ENCODE measurements at regions not wholly inside any gene's neighbourhood (a gene's known extent, or its start where the extent isn't known, plus 50 kb on each side); places are given as distances from the start of the nearest gene placed in this dataset.

- no peak for DNase-seq (ENCODE audit: low spot score)
Observed at GRCh38 chr1:115492019-115492595, 149.7 kb upstream of the VANGL1 start.

- no peak for DNase-seq (ENCODE audit: low spot score)
Observed at GRCh38 chr1:115491298-115492018, 150.3 kb upstream of the VANGL1 start.

GRCh38 chr1:115479055-115479482 lies 141.0 kb upstream of the NGF start:
- no peak for DNase-seq (ENCODE audit: low spot score)

DNA sequence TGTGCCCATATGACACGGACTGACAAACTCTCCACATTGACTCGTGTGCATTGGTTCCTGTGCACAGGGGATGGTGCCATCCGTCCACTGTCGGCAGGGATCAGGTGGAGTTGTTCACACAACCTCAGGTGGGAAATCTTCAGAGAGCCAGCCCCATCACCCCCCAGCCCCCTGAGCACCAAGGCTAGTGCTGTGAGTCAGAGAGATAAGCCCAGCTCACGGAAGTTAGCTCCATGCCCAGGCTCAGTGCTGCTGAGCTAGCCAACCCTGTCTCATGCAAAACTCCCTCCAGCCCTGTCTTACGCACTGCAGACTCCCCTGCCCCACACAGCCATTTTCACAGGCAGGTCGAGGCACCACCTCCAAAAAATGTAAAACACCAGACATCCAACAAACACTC lies 139.0 kb upstream of the NGF start:
- DNase-seq (ENCODE audit: low spot score), result no peak

- no peak for DNase-seq (ENCODE audit: low spot score)
Observed at GRCh38 chr1:115476616-115477015, 138.6 kb upstream of the NGF start.

GRCh38 chr1:115475901-115476300 lies 137.9 kb upstream of the NGF start:
- no peak for DNase-seq (ENCODE audit: low spot score)

GRCh38 chr1:115475252-115475651 lies 137.2 kb upstream of the NGF start:
- no peak for DNase-seq (ENCODE audit: low spot score)

DNA sequence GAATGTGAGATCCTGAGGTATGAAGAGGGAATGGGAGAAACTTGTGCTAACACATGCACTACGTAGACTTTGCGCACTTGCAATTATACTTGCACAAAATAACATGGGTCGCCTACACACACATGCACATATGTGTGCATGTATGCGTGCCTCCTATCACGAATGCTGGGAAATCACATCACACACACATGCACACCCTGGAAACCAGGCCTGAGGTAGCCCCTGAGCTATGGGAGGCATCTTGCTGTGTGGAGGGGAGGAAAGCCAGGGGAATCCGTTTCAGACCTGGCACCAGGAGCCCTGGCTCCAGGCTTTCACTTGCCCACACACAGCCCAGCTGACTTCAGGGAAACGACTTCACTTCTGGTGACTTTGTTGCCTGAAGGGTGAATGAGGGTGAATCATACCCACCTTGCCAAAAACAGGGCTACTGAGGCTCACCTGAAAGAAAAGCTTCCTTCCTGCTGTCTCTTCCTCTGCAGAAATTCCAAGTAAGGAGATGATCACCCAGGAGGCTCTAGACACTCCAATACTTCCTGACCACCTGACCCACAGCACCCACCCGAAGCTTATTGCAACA lies 136.0 kb upstream of the NGF start:
- no peak for DNase-seq (ENCODE audit: low spot score)

DNA sequence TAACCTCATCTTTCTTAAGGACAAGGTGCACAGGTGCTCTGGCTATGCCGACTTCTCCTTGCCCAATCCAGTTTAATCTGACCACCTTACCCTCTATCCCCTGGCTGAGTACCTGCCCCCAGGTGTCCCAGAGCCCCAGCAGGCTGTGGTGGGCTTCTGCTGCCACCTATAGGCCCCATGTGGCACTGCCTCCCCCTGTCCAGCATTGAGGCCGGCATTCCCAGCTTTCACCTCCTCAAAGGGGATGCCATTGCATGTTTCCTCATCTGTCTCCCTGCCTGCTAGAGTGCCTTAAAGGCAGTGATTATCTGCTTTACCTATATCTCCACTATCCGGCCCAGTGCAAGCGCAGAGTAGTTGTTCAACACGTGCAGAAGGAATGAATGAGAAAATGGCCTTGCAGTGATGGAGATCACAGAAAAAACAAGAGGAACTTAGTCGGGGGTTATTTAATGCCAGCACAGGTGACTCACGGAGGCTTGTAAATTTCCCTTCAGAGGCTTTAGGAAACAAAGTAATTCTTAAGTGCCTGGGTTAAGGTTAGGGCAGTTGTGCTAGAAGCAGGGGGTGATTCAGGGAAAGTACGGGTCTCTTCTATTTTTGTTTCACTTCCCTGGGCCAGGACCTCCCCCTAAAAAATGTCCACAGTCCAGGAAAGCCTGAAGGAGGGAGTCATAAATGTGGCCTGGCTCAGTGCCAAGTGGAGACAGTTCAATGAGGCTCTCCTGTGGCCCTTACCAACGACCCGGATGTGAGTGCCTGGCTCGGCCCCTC lies 131.8 kb upstream of the NGF start:
- DNase-seq (ENCODE audit: low spot score), result no peak

DNA sequence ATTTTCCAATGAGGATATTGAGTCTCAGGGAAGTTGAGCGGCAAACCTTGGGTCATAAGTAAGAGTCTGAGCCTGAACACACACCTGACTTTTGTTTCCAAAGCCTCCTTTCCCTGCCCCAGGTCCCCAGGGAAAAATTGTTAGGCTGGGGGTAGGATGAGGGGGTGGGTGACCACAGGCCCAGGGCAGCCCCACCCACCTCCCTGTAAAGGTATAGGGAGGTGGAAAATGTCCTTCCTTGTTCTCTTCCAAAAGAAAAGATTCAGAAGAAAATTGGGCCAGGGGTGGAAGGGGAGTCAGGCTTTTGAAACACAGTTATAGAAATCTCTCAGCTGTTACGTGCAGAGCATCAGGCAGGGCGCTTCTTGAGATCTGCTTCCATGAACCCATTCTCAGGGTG lies 129.7 kb upstream of the NGF start:
- no peak for DNase-seq (ENCODE audit: low spot score)

DNA sequence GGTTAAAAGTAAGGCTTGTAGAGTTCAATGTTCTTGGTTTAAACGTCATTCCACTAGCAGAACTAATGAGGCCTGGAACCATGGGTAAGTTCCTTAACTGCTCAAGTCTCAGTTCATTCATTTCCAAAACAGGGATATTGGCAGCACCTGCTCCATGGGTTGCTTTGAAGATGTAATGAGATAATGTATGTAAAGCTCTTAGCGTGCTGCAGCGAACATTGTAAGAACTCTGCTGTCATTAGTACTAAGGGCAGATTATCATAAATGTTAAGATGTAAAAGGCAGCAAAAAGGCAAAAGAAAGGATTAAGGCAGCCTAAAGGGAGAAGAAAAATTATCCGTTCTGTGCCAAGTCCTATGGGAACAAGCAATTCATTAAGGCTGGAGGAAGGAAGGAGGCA lies 129.1 kb upstream of the NGF start:
- DNase-seq (ENCODE audit: low spot score), result no peak

- no peak for DNase-seq (ENCODE audit: low spot score)
Observed at GRCh38 chr1:115466433-115466832, 128.4 kb upstream of the NGF start.

DNA sequence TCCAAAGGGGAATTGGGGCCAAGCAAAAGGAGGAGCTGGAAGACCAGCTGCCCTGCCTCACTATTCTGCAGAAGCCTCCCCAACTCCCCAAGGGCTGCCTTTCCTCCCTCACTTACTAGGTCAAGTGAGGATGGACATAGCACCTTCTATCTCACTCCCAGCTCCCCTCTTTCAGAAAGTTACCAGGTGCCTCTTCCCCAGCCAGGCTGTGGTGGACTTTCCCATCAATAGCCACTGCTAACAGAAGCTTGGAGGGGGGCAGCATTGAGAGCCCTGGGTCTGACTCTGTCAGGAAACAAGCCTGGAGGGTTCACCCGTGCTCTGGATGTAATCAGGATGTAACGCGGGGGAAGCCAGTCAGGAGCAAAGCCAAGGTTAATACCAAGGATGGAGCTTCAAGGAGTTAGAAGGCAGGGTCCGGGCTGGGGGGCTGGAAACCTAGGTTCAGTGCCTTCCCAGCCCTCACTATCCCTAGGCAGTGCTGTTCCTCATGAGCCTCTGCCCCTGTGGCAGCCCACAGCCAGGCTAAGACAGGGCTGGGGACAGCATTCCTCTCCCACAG lies 127.8 kb upstream of the NGF start:
- DNase-seq (ENCODE audit: low spot score), result no peak

GRCh38 chr1:115463347-115463746 lies 125.3 kb upstream of the NGF start:
- no peak for DNase-seq (ENCODE audit: low spot score)

GRCh38 chr1:115462566-115463076 lies 124.6 kb upstream of the NGF start:
- DNase-seq (ENCODE audit: low spot score), result no peak

- no peak for DNase-seq (ENCODE audit: low spot score)
Observed at GRCh38 chr1:115461526-115461925, 123.5 kb upstream of the NGF start.

- DNase-seq (ENCODE audit: low spot score), result no peak
Observed at GRCh38 chr1:115459161-115459560, 121.1 kb upstream of the NGF start.

DNA sequence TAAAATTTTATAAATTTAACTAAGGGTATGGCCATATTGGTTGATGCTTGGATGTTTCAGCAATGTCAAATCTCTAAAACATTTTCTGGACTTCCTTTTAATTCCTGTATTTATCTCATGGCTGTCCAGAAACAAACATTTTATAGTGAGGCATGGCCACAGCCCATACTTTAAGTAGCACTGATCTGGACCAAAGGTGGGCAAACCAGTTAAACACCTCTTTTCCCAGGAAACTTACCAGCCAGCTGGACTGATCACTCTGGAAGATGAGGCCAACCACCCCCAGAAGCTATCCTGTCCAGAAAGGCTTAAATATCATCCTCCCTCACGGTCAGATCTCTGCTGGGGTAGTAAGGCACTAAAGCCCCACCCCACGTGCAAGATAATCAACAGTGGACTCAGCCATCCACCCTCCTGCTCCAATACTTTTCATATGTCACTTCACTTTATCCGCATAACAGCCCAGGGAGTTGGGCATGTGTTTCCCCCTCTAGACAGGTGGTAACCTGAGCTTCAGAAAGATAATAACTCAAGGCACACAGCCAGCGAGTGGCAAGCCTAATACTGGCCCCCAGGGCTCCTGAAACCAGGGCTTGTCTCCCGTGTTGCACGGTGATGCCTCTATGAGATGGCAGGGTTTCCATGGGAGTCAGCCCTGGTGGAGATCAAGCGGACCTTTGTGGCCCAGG lies 120.5 kb upstream of the NGF start:
- DNase-seq (ENCODE audit: low spot score), result no peak

- DNase-seq (ENCODE audit: low spot score), result no peak
Observed at GRCh38 chr1:115457289-115457688, 119.2 kb upstream of the NGF start.

GRCh38 chr1:115456441-115456961 lies 118.5 kb upstream of the NGF start:
- no peak for DNase-seq (ENCODE audit: low spot score)

DNA sequence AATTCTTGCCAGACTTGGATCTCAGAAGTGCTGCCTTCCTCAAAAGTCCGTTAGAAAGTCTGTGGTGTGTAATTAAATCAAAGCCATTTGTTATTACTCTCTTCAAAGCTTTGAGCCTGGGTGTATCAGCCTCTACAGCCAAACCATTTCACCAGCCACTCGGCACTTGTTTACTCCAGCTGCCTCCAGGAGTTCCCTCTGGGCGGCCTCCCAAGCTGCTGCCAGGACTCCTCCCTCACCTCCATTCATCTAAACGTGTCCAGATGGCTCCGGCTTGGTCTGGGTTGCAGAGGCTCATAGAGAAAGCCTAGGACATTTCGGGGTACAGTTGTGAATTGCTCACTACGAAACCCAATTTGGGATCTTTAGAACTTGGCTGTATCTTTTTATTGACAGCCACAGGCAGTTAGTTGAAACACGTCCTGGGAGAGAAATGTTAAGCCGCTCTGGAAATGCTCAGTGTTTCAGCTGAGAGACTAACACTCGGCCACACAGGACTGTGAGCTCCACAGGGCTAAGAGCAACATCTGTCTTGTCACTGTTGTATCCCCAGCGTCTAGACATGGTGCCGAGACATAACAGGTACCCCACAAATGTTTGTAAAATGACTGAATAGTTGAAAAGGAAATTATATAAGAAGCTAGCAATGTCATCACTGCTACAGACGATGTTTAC lies 116.9 kb upstream of the NGF start:
- DNase-seq (ENCODE audit: low spot score), result no peak

Measured in globus pallidus (tissue), 1 donor.